Brain microvascular endothelial cell (primary cell): ENCODE measurements at regions not wholly inside any gene's neighbourhood (a gene's known extent, or its start where the extent isn't known, plus 50 kb on each side); places are given as distances from the start of the nearest gene placed in this dataset.

Experiments used
- DNase-seq: peaks from one replicate; pipeline ENCODE4 v3.0.0-alpha.2; 2020
- H3K27ac ChIP-seq: fragments of 250-450 bp; sonication (Bioruptor Pico); 2 replicates; pipeline ENCODE4 v1.5.1; 2020; ENCODE audit warnings: mild to moderate bottlenecking, moderate library complexity
- H3K27me3 ChIP-seq: fragments of 250-450 bp; sonication (Bioruptor Pico); replicated peaks from 2 replicates; pipeline ENCODE4 v1.5.1; 2020; ENCODE audit warnings: mild to moderate bottlenecking
- H3K36me3 ChIP-seq: fragments of 250-450 bp; sonication (Bioruptor Pico); replicated peaks from 2 replicates; pipeline ENCODE4 v1.5.1; 2020; ENCODE audit warnings: mild to moderate bottlenecking
- H3K4me3 ChIP-seq: 2 replicates; pipeline ENCODE4 v1.5.1; 2011; ENCODE audit warnings: low read depth, mild to moderate bottlenecking, control low read depth, low read length, moderate library complexity
- in situ Hi-C: cut with HindIII; loops from 2 replicates; pipeline ENCODE4 v1.10.0; 2017; ENCODE audit warnings: low sequenced_read_pairs, low pct_ligation_motif_present
- TF ChIP-seq, protein P1 (sequence below): IDR thresholded peaks from 2 replicates; pipeline ENCODE4 v1.5.1; 2011; ENCODE audit warnings: low read depth, mild to moderate bottlenecking, moderate library complexity, low read length, control low read depth, inconsistent platforms; ENCODE audit errors: missing control alignments

DNA sequence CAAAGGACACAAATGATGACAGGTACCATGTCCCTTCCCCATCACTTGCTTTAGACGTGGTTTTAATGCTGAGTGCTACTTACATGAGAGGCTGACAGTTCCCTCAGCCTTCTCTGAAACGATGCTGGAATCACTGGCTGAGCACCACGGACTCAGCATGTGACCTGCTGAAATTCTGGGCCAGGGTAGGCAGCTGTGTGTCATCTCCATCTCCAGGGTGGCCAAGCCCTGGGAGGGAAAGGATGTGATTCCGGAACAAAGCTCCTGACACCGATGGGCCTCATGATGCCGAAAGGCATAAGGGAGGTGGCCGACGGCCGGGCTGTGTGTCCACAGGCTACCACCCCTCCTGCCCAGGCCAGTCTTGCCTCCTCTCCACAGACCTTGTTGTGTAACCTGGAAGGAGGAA is 184.3 kb upstream of the CST7 start:
- TF ChIP-seq, protein P1, sequence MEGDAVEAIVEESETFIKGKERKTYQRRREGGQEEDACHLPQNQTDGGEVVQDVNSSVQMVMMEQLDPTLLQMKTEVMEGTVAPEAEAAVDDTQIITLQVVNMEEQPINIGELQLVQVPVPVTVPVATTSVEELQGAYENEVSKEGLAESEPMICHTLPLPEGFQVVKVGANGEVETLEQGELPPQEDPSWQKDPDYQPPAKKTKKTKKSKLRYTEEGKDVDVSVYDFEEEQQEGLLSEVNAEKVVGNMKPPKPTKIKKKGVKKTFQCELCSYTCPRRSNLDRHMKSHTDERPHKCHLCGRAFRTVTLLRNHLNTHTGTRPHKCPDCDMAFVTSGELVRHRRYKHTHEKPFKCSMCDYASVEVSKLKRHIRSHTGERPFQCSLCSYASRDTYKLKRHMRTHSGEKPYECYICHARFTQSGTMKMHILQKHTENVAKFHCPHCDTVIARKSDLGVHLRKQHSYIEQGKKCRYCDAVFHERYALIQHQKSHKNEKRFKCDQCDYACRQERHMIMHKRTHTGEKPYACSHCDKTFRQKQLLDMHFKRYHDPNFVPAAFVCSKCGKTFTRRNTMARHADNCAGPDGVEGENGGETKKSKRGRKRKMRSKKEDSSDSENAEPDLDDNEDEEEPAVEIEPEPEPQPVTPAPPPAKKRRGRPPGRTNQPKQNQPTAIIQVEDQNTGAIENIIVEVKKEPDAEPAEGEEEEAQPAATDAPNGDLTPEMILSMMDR, result no peak
- no peaks in the 10 kb centered on the region for H3K27me3 ChIP-seq
- no peak overlapping the region for H3K4me3 ChIP-seq
- no peak overlapping the region for H3K27ac ChIP-seq
- DNase-seq, result no peak
- in situ Hi-C loops, result no loop called here
- H3K36me3 ChIP-seq, result no peaks in the 10 kb centered on the region

DNA sequence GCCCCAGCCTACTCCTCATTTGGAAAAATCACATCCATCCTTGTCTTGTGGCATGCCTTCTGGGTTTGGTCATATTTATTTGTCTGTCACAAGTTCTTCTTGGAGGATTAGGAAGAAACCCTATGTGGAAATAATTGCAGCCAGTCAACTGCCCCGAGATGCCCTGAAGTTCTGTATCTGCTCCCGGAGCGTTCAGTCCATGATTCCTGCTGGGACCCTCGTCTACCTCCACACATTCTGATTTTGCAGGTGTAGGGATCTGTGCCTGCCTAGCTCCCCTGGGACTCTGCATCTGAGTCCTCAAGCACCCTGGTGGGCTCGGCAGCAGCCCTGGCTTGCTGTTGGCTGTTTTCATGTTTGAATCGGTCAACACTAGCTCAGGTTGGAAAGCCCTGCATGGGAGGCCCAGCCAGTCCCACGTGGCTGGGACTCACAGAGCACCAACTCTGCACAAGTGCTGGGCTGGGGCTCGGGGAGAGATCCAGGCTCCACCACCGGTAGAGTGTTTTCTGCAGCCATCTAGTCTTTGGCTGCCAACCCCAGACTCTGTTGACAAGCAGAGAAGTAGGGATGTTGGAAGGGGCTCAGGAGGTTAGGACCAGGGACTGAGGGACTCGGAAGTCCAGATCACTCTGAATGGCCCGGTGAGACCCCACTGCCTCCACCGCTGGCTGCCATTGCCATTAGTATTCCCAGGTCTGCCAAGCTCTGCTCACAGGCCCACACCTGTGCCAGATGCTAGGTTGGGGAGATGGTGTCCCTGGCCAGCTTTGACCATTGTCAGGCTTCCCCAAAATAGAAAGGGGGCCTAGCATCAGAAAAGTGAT is 183.5 kb upstream of the CST7 start:
- TF ChIP-seq, protein P1, result no peak
- in situ Hi-C loops, result no loop called here

DNA sequence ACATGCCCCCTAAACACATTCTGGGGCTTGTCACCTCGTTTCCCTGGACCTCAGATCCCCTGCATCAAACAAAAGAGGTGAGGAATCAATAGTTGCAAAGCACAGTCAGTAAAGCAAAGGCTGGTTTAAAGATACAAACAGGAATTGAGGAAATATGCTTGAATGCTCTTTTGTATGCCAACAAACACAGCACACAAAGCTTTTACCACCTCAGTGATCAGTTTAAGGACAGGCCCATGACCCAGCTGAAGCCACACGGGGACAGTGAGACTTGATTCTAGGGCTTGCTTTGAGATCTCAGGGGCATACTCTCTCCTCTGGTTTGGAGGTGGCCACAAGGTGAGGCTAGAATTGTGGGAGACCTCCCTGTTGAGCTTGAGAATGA is 182.9 kb upstream of the CST7 start:
- no peak overlapping the region for H3K4me3 ChIP-seq
- in situ Hi-C loops, result no loop called here
- no peaks in the 10 kb centered on the region for H3K36me3 ChIP-seq
- H3K27me3 ChIP-seq, result no peaks in the 10 kb centered on the region
- H3K27ac ChIP-seq, result no peak overlapping the region
- TF ChIP-seq, protein P1, result no peak
- DNase-seq, result no peak

More for the DNA sequence above, 183.5 kb upstream of the CST7 start:
- no peaks in the 10 kb centered on the region for H3K27me3 ChIP-seq
- no peaks in the 10 kb centered on the region for H3K36me3 ChIP-seq
- H3K27ac ChIP-seq, result no peak overlapping the region
- H3K4me3 ChIP-seq, result no peak overlapping the region
- DNase-seq, result no peak

DNA sequence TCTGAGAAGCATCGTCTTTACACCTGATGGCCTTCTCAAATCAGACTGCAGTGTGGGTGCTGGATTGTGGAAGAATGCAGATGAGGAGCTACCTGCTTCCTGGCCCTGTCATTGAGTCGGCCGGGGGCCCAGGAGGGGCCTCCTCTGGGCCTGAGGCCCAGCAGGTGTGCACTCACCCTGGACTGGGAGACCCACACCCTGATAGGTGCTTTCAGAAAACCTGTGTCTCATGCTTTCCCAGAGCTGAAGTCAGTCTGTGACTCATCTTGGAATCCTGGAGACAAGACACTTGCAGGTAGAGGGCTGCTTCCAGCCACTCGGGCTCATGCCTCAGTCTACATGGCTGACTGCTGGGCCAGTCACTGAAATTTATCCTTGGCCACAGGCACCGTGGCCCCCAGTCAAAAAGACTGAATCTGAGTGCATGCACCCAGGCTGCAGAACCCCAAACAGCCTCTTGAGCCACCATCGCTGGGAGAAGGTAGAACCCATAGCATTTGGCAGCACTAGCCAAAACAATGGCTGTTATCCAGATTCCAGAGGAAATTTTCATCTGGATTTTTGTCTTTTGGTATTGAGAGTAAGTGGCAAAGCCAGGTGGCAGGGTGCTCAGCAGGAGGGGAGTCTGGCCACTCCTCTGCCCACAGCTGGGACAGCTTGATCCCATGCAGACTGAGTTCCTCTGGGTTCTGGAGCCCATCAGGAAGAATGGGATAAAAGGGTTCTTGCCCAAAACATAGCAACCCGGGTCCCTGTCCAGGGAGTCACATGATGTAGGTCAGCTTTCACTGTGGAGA is 182.0 kb upstream of the CST7 start:
- no peak for DNase-seq
- H3K36me3 ChIP-seq, result no peaks in the 10 kb centered on the region
- H3K27ac ChIP-seq, result no peak overlapping the region
- in situ Hi-C loops, result no loop called here
- TF ChIP-seq, protein P1, result no peak
- H3K27me3 ChIP-seq, result no peaks in the 10 kb centered on the region
- no peak overlapping the region for H3K4me3 ChIP-seq

DNA sequence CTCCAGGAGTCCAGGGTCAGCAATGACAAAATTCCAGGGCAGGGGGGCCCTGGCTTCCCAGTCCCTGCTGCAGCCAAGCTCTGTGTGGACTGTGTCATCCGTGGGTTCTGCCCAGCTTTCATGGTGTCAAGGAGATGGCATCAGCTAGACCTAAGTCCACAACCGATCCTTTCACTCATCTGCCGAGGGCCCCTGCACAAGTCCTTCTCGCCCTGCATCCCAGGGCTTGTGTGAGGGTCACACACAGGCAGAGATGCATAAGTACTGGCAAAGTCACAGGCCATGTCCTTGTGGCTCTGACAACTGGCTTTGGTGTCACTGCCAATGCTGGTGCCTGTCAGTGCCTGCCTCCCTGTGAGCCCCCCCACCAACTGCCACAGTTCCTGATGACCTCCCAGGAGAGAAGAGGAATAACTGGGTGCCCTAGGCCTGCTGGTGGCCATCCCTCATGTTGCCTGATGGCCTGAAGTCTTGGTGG is 181.4 kb upstream of the CST7 start:
- TF ChIP-seq, protein P1, result no peak
- Histone ChIP-seq H3K4me3 (no peak overlapping the region), H3K27ac (no peak overlapping the region), H3K27me3 (no peaks in the 10 kb centered on the region), H3K36me3 (no peaks in the 10 kb centered on the region)
- in situ Hi-C loops, result no loop called here
- DNase-seq, result no peak
